GM18502 (cell line): ENCODE measurements at regions not wholly inside any gene's neighbourhood (a gene's known extent, or its start where the extent isn't known, plus 50 kb on each side); places are given as distances from the start of the nearest gene placed in this dataset.
"Not testable (repeated sequence)": the region's sequence is repeated elsewhere in the genome, so short reads cannot be mapped to it uniquely, and the experiment has no call there.

ENCODE experiments used
- ATAC-seq: cut with Tn5 transposase; IDR thresholded peaks from one replicate; pipeline ENCODE4 v1.9.1; 2021; ENCODE audit warnings: mild to moderate bottlenecking; ENCODE audit not compliant: unreplicated experiment, poor library complexity

DNA sequence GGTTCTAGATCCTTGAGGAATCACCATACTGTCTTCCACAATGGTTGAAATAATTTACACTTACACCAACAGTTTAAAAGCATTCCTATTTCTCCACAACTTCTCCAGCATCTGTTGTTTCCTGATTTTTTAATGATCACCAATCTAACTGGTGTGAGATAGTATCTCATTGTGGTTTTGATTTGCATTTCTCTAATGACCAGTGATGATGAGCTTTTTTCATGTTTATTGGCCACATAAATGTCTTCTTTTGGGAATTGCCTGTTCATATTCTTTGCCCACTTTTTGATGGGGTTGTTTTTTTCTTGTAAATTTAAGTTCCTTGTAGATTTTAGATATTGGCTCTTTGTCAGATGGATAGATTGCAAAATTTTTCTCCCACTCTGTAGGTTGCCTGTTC is 138.2 kb downstream of the CXCL12 start:
- not testable (repeated sequence) for ATAC-seq

- ATAC-seq = not testable (repeated sequence)
These were observed 138.6 kb downstream of the CXCL12 start for GRCh38 chr10:44246287-44246686.

DNA sequence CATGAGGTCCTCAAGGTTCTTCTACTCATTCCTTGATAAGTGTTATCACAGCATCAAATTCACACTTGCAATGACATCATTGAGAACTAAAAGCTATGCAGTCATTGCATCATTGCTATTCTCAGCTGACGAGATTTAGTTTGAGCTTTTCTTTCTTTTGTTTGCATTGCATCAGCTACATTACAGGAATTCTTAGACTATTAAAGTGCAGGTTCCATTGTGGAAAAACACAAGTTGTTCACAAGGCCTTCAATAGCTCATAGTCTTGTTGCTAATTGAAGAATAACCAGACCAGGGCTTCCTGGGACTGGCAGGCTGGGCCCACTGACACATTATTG is 139.3 kb downstream of the CXCL12 start:
- ATAC-seq = no peak

DNA sequence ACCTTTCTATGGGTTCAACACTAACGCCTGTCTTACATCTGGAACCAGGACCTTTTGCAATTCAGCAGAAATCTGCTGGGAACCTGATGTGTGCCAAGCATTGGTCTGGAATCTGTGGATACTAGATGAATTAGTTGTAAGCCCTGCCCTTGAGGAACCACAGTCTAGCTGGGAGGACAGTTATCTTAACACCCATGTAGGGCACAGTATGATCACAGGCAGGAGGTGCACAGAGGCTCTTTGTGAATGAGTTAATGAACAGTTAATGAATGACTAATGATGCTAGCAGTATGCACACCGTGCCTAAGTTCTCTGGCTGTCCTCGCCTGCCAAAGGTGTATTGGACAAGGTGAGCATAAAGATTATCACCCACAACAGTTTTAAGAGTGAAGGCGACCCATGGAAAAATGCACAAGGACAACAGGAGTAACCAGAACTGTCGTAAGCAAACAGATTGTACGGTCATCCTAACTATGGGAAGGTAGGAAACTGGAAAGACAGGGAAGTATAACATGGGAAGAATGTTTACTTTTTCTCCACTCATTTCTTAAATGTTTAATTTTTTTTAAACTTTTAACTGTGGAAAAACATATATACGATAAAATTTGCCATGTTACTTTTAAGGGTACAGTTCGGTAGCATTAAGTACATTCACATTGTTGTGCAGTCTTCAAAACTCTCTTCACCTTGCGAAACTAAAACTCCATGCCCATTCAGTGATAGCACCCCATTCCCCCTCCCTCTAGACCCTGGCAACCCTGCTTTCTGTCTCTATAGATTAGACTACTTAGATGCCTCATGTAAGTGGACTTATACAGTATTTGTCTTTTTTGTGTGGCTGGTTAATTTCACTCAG is 139.9 kb downstream of the CXCL12 start:
- ATAC-seq = no peak

- no peak for ATAC-seq
These were observed 140.9 kb downstream of the CXCL12 start for GRCh38 chr10:44243851-44244510.

GRCh38 chr10:44242826-44243225 is 142.1 kb downstream of the CXCL12 start:
- no peak for ATAC-seq

DNA sequence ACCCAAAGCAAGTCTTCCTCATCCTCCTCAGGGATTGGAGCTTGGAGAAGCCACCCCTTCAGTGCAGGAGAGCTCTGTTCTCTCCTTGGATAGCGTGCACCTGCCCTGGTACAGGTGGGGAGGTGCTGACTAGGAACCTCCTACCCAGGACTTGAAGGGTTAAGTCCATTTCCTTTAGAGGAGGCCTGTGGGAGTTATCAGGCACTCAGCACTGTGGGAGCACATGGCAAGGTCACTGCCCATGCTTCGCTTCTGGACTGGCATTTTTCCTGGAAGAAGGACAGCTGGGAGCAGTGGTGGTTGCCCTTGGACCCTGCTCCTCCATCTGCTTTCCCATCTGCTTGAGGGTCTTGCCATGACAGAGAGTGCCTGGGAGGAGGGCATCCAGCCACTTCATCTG is 142.8 kb downstream of the CXCL12 start:
- no peak for ATAC-seq

GRCh38 chr10:44240584-44241205 is 144.2 kb downstream of the CXCL12 start:
- no peak for ATAC-seq

DNA sequence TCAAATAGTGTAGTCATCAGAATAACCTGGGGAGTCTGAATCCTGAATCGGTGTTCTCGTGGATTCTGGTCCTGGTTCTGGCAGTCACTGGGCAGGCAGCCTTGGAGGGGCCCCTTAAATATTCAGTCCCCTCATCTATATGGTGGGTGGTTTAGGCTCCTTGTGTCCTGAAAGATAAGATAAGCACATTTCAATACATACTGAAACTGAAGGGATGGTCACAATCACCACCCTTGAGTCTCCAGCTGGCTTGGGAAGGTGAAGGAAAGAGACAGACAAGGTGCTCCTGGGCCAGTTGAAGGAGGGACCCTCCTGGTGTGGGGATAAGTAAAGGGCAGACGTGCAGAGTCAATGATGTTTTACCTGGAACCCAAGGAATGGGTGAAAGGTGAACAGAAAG is 146.7 kb downstream of the CXCL12 start:
- ATAC-seq = no peak

DNA sequence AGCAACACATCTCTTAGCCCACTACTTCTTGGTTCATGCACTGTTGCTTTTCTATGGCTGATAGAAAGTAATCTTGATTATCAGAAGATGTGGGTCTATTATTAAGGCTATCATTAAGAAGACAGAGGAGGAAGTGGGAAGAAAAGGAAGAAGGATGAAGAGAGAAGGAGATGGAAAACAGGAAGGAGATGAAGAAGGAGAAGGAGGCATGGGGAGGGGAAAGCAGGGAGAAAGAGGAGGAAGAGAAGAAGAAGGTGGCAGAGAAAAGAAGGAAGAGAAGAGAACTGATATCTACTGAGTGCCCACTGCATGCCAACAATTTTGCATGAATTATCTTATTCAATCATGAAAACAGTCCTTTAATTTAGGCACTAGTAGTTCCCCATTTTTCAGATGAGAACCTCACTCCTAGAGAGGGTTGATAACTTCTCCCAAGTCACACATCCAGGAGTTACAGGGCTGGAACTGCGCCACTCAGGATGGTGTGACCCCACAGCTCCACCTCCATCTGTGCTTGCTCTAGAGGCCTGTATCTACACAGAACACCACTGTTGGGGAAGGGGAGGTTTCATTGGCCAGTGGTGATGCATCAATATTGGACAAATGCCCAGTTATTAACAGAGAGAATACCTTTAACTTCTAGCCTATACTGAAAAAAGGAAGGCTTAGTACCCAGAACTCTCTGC is 147.4 kb downstream of the CXCL12 start:
- ATAC-seq = no peak

- ATAC-seq = no peak
These were observed 149.5 kb downstream of the CXCL12 start for GRCh38 chr10:44235363-44235762.

DNA sequence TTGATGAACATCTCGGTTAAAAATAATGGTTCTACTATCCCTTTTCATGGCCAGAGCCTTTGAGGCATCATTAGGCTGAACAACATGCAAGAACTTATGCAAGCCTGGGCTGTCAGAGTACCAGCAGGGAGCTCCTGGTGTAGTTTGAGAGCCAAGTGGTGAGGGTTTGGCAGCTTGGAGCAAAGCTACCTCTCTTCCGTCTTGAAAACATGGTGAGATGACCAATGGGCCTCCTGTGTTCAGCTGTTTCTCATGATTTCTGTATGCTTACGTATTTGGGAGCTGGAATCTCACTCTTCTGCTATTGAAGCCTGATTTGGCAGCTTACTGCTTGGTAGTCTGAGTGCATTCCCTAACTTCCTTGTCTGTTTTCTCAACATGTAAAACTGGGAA is 150.4 kb downstream of the CXCL12 start:
- ATAC-seq = no peak

DNA sequence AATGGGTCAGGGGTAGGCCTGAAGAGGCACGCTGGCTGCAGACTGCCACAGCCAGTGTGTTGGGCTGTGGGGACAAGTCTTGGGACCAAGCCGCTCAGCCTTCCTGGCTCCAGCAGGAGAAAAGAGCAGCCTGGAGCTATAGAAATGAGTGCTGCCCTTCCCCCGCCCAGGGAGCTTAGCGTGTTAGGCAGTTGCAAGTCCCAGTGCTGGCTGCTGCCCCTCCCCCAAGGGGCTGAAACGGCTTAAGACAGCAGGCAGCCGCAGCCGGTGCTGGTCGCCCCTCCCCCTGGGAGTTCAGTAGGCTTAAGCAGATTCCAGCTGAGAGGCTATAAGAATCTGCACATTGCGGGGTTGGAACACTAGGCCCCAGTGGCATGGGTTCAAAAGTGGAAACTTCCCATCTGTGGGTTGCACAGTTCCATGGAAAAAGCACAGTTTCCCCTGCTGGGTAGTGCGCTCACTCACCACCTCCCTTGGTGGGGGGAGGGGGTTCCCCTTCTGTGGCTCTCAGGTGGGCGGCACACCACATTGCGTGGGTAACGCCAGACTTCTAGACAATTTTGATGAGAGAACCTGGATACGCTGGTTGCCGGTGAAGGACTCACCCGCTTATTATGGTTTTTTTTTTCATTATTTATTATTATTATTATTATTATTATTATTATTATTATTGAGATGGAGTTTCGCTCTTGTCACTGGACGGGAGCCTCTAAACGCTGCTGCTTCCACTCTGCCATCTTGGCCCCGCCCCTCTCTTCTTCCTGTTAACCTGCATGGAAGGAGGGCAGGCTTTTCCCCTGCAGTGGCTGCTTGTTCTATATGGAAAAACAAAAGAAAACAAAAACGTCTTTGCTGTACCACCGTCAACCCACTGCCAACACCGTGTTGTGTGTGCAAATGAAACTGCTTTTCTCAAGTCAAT is 151.1 kb downstream of the CXCL12 start:
- no peak for ATAC-seq

DNA sequence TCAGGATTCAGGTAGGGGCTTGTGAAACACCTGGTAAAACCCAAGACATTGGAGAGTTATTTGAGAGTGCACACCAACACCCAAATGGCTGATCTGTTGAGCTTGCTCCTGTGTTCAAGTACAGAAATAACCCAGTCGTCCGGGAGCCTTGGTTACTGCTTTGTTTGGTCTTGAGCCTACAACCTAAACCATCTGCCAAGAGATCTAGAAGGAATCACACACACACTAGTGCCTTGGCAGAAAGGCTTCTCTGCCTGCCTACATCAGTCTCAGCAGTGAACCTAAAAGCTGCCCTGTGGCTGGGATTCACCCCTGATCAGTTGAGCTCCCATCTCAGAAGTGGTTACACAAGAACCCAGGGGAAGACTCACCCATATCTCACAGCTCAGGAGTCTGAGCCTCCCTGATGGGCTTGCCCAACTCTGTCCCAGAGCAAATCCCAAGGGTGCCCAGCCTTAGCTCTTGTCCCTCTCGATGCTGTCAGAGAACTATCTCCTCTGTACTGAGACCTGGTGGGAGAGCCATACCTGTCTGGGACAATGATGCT is 167.6 kb downstream of the CXCL12 start:
- no peak for ATAC-seq

- ATAC-seq = no peak
These were observed 168.8 kb downstream of the CXCL12 start for GRCh38 chr10:44216073-44216472.

GRCh38 chr10:44209811-44210210 is 175.1 kb downstream of the CXCL12 start:
- ATAC-seq = no peak

GRCh38 chr10:44207160-44207559 is 177.7 kb downstream of the CXCL12 start:
- no peak for ATAC-seq

DNA sequence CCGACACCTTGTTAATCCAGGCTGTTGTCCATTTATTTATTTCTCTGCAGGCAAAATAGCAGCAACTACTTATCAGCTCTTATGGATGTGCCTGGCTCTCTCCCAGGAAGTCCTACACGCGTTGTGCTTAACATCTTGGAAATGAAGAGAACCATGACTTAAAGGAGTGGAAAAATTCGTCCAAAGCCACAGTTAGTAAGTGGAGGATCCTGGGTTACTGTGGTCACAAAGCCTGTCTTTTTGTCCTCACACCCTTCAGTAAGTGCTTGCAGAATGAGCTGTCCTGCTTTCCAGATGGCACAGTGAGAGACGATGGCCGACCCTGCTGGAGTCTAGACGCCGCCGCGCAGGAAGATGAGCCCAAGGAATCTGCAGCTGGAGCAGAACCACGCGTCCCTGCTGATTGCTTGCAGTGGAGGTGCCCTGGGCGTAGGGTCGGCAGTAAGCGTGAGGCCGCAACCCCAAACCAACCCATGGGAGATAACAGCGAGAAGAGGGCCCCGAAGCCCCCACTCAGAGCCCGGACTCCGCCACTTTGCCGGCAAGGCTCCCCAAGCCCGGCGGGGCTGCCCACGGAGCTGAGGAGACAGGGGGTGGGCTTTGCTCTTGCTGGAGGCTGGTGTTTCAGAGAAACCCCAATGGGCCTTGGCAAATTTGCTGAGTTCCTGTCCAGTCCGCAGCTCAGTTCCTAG is 178.6 kb downstream of the CXCL12 start:
- ATAC-seq = no peak

DNA sequence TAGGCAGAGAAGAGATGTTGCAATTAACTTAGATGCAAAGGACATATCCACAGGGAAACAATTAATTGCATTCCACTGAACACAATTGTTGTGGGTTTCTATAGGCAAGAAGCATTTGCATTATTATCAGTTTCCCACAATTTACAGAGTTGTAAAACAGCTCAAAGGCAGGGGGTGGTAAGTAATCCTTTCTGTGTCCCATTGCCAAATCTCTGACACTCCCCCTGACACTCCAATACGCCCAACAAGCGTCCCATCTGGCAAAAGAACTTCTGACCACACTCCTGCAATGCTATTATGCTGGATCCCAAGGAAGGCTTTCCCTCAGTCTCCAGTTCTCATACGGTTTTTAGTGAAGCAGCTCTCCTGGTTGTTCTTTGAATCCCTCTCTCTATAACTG is 179.8 kb downstream of the CXCL12 start:
- ATAC-seq = no peak
